Loucy (cell line): ENCODE measurements at regions not wholly inside any gene's neighbourhood (a gene's known extent, or its start where the extent isn't known, plus 50 kb on each side); places are given as distances from the start of the nearest gene placed in this dataset.

Source experiments
- H2AFZ ChIP-seq: fragments of 200-600 bp; sonication (generic); 2 replicates; pipeline ENCODE4 v1.6.0; 2016; ENCODE audit warnings: antibody characterized with exemption, mild to moderate bottlenecking, low read length, moderate library complexity
- H3F3A ChIP-seq: fragments of 200-600 bp; 2 replicates; pipeline ENCODE4 v1.6.0; 2016; ENCODE audit warnings: antibody characterized with exemption, low read depth, mild to moderate bottlenecking
- H3K27me3 ChIP-seq: fragments of 200-600 bp; sonication (generic); 2 replicates; pipeline ENCODE4 v1.6.1; 2014; ENCODE audit warnings: low read length, mild to moderate bottlenecking; ENCODE audit not compliant: insufficient read depth, poor library complexity, severe bottlenecking
- H3K36me3 ChIP-seq: fragments of 200-600 bp; sonication (generic); 2 replicates; pipeline ENCODE4 v1.6.1; 2016; ENCODE audit warnings: low read length; ENCODE audit not compliant: insufficient read depth
- H3K4me1 ChIP-seq: fragments of 200-600 bp; sonication (generic); 2 replicates; pipeline ENCODE4 v1.5.1; 2014; ENCODE audit warnings: low read length, mild to moderate bottlenecking; ENCODE audit not compliant: insufficient read depth, poor library complexity, severe bottlenecking
- H3K4me2 ChIP-seq: fragments of 200-600 bp; sonication (generic); 2 replicates; pipeline ENCODE4 v1.6.0; 2014; ENCODE audit warnings: antibody characterized with exemption, low read length, low read depth, mild to moderate bottlenecking; ENCODE audit not compliant: poor library complexity, severe bottlenecking
- H3K4me3 ChIP-seq: fragments of 200-600 bp; sonication (generic); 2 replicates; pipeline ENCODE4 v1.5.1; 2014; ENCODE audit warnings: low read length, mild to moderate bottlenecking, mixed read lengths; ENCODE audit not compliant: poor library complexity, severe bottlenecking
- H3K79me2 ChIP-seq: fragments of 200-600 bp; sonication (generic); 2 replicates; pipeline ENCODE4 v1.6.1; 2014; ENCODE audit warnings: low read length; ENCODE audit not compliant: insufficient read depth
- H3K9ac ChIP-seq: fragments of 200-600 bp; sonication (generic); 2 replicates; pipeline ENCODE4 v1.6.0; 2014; ENCODE audit warnings: mild to moderate bottlenecking, low read depth, low read length, moderate library complexity; ENCODE audit not compliant: poor library complexity, severe bottlenecking
- H3K9me2 ChIP-seq: fragments of 200-600 bp; sonication (generic); replicated peaks from 2 replicates; pipeline ENCODE4 v1.6.1; 2016; ENCODE audit warnings: low read depth, low read length, mixed read lengths
- H3K9me3 ChIP-seq: fragments of 200-600 bp; sonication (generic); 2 replicates; pipeline ENCODE4 v1.6.1; 2014; ENCODE audit warnings: mild to moderate bottlenecking, antibody characterized with exemption, low read length, low read depth; ENCODE audit not compliant: insufficient read depth
- H4K20me1 ChIP-seq: fragments of 200-600 bp; sonication (generic); 2 replicates; pipeline ENCODE4 v1.6.0; 2014; ENCODE audit warnings: antibody characterized with exemption, low read length, mild to moderate bottlenecking; ENCODE audit not compliant: insufficient read depth, poor library complexity, severe bottlenecking
- CTCF ChIP-seq: fragments of 200-600 bp; sonication (generic); conservative IDR thresholded peaks from 2 replicates; pipeline ENCODE4 v1.5.1; 2014; ENCODE audit warnings: mild to moderate bottlenecking, antibody characterized with exemption, low read length
- EZH2phosphoT487 ChIP-seq: fragments of 200-600 bp; IDR thresholded peaks from 2 replicates; pipeline ENCODE4 v1.6.1; 2018; ENCODE audit warnings: antibody characterized with exemption, mild to moderate bottlenecking, moderate library complexity, borderline replicate concordance

- H3K4me1 ChIP-seq, result no peaks in the 10 kb centered on the region
- H2AFZ ChIP-seq, result no peak overlapping the region
- H4K20me1 ChIP-seq, result no peaks in the 10 kb centered on the region
- no peaks in the 10 kb centered on the region for H3F3A ChIP-seq
- no peaks in the 10 kb centered on the region for H3K79me2 ChIP-seq
- H3K9ac ChIP-seq, result no peak overlapping the region
- H3K9me3 ChIP-seq, result no peaks in the 10 kb centered on the region
- no peak for TF ChIP-seq CTCF
- TF ChIP-seq EZH2phosphoT487, result no peak
- no peak overlapping the region for H3K4me3 ChIP-seq
- no peaks in the 10 kb centered on the region for H3K27me3 ChIP-seq
- H3K36me3 ChIP-seq, result no peaks in the 10 kb centered on the region
- H3K4me2 ChIP-seq, result no peak overlapping the region
- H3K9me2 ChIP-seq, result no peaks in the 10 kb centered on the region
Observed at GRCh38 chr18:38887671-38888020, 1322.0 kb upstream of the CELF4 start.

- Histone ChIP-seq H2AFZ (no peak overlapping the region), H4K20me1 (no peaks in the 10 kb centered on the region), H3K4me3 (no peak overlapping the region), H3K9ac (no peak overlapping the region), H3K9me2 (no peaks in the 10 kb centered on the region), H3K79me2 (no peaks in the 10 kb centered on the region), H3K9me3 (no peaks in the 10 kb centered on the region), H3F3A (no peaks in the 10 kb centered on the region), H3K4me2 (no peak overlapping the region), H3K27me3 (no peaks in the 10 kb centered on the region), H3K36me3 (no peaks in the 10 kb centered on the region), H3K4me1 (no peaks in the 10 kb centered on the region)
- TF ChIP-seq EZH2phosphoT487, result no peak
- no peak for TF ChIP-seq CTCF
Observed at GRCh38 chr18:38886861-38887670, 1321.5 kb upstream of the CELF4 start.

DNA sequence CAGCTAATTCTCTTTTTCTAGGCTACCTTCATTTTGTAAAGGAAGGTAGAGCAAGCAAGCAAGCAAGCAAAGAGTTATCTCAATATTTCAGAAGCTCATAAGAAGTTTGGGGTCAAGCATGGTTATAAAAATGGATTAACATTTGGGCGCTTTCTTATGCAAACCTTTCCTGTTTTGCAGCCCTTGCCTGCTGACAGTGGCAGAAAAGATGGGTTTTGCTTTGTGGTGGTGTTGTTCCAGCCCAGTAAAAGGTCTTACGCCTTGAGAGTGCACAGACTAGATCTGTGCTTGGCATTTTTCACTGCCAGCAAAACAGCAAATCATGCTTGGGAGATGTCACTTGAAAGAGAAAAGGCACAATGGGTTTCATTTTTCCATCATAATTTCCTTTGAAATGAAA lies 1320.6 kb upstream of the CELF4 start:
- Histone ChIP-seq H3F3A (no peaks in the 10 kb centered on the region), H3K4me1 (no peaks in the 10 kb centered on the region), H3K9me3 (no peaks in the 10 kb centered on the region), H2AFZ (no peak overlapping the region), H3K36me3 (no peaks in the 10 kb centered on the region), H3K9me2 (no peaks in the 10 kb centered on the region), H4K20me1 (no peaks in the 10 kb centered on the region), H3K27me3 (no peaks in the 10 kb centered on the region), H3K79me2 (no peaks in the 10 kb centered on the region), H3K4me3 (no peak overlapping the region), H3K4me2 (no peak overlapping the region), H3K9ac (no peak overlapping the region)
- TF ChIP-seq EZH2phosphoT487 (no peak), CTCF (no peak)
